ENCODE measurements at regions not wholly inside any gene's neighbourhood (a gene's known extent, or its start where the extent isn't known, plus 50 kb on each side); places are given as distances from the start of the nearest gene placed in this dataset.

DNA sequence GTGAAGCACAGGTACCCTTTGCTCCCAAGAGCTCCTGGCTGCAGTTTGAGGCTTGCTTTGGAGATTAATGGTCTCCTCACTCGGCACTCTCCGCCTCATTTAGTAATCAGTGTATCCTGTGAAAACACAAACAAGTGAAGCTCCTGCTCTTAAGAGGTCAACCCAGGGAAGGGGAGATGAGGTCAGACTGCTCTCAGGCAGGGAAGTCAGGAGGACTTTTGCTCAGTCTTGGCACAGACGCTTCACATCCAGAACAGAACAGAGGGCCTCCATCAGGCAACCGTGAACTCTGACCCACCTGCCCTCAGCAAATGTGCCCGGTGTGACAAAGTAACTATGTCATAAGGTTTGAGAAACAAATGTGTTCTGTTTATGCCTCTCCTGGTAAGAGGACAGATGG lies 428.8 kb upstream of the JARID2 start:
- H3K9me3 ChIP-seq (ENCODE audit: control insufficient read depth, insufficient read depth, low read length): no peaks in the 10 kb centered on the region
- H3K36me3 ChIP-seq (ENCODE audit: control insufficient read depth, insufficient read depth, low read length): no peaks in the 10 kb centered on the region
- no peak overlapping the region for H3K4me3 ChIP-seq (ENCODE audit: low read depth, low read length)
- peaks cover 4% of the 10 kb centered on the region for H3K27me3 ChIP-seq (ENCODE audit: control insufficient read depth, insufficient read depth, low read length)
- no peak for DNase-seq (ENCODE audit: low read depth in 4 of 6, low spot score in 6 of 6)
- H3K4me1 ChIP-seq (ENCODE audit: control insufficient read depth, insufficient read depth, low read length): peaks cover 21% of the 10 kb centered on the region
- 80% methylated on average over 3 of the region's 5 CpGs for WGBS (ENCODE audit: insufficient coverage)
- H3K27ac ChIP-seq (ENCODE audit: low read depth, low read length): no peak overlapping the region

DNA sequence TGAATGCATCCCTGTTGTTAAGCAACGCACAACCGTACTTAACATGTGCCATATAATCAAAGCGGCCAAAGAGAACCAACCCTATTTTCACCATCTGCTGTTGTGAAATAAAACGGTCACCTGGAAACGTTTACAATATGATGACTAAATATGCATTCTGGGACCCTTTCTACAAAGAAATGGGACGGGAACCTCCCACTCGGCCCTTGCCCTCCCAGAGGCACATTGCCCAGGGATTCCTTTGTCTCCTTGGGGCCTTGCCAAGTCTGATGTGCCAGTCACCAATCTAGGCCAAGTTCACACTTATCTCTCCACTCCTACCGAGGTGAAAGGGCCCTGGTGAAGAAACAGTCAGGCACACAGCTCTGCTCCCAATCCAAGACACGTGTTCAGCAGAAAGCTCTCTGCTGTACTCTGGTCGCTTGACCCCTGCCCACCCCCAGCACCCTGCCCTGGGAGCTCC lies 427.4 kb upstream of the JARID2 start:
- Histone ChIP-seq H3K36me3 (ENCODE audit: control insufficient read depth, insufficient read depth, low read length) (no peaks in the 10 kb centered on the region), H3K27ac (ENCODE audit: low read depth, low read length) (no peak overlapping the region), H3K27me3 (ENCODE audit: control insufficient read depth, insufficient read depth, low read length) (peaks cover 4% of the 10 kb centered on the region), H3K4me3 (ENCODE audit: low read depth, low read length) (no peak overlapping the region), H3K4me1 (ENCODE audit: control insufficient read depth, insufficient read depth, low read length) (peaks cover 26% of the 10 kb centered on the region), H3K9me3 (ENCODE audit: control insufficient read depth, insufficient read depth, low read length) (no peaks in the 10 kb centered on the region)
- 63% methylated on average over 10 of the region's 10 CpGs for WGBS (ENCODE audit: insufficient coverage)
- DNase-seq (ENCODE audit: low read depth in 4 of 6, low spot score in 6 of 6): no peak

DNA sequence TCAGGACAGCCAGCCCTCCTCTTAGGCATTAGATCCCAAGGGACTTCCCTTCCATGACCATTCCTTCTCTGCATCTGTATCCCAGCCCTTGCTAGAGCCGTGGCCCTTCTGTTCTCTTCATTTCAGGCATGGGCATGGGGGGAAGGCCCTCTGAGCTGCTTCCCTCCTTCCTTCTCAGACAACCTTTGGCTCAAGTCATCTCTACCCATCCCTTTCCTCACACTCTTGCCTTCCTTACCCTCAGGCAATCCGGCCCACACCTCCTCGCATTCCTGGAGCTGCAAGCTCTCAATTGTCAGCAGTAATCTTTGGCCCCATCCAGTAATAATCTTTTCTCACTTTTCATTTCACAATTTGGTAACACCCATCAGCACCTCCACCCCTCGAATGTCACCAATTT lies 426.9 kb upstream of the JARID2 start:
- Histone ChIP-seq H3K36me3 (ENCODE audit: control insufficient read depth, insufficient read depth, low read length) (no peaks in the 10 kb centered on the region), H3K4me3 (ENCODE audit: low read depth, low read length) (no peak overlapping the region), H3K9me3 (ENCODE audit: control insufficient read depth, insufficient read depth, low read length) (no peaks in the 10 kb centered on the region), H3K27me3 (ENCODE audit: control insufficient read depth, insufficient read depth, low read length) (no peaks in the 10 kb centered on the region), H3K4me1 (ENCODE audit: control insufficient read depth, insufficient read depth, low read length) (peaks cover 31% of the 10 kb centered on the region), H3K27ac (ENCODE audit: low read depth, low read length) (no peak overlapping the region)
- 94% methylated on average over 4 of the region's 4 CpGs for WGBS (ENCODE audit: insufficient coverage)
- no peak for DNase-seq (ENCODE audit: low read depth in 4 of 6, low spot score in 6 of 6)

DNA sequence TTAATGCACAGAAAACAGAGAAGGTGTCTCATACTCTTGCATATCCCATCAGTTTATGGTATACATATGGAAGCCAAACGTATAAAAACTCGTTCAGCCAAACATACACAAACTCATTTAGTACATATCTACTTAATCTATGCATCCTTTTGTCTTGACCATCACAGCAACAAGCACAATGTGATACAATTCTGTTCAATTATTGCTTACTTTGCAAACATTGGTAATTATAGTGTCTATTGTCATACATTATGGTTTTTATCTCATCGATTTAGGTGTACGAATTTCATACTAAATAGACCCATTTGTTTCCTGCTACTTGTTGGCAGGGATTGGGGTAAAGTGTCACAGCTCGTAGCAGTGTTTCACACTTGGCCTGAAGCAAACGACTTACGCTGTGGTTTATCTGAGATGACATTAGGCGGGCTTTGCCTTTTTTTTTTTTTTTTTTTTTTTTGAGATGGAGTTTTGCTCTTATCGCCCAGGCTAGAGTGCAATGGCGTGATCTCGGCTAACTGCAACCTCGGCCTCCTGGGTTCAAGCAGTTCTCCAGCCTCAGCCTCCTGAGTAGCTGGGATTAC lies 425.9 kb upstream of the JARID2 start:
- no CpG with 5 or more reads among the region's 12 CpGs for whole genome bisulfite sequencing (ENCODE audit: insufficient coverage)
- Histone ChIP-seq H3K36me3 (ENCODE audit: control insufficient read depth, insufficient read depth, low read length) (no peaks in the 10 kb centered on the region), H3K4me3 (ENCODE audit: low read depth, low read length) (no peak overlapping the region), H3K9me3 (ENCODE audit: control insufficient read depth, insufficient read depth, low read length) (no peaks in the 10 kb centered on the region), H3K27ac (ENCODE audit: low read depth, low read length) (no peak overlapping the region), H3K4me1 (ENCODE audit: control insufficient read depth, insufficient read depth, low read length) (peaks cover 33% of the 10 kb centered on the region), H3K27me3 (ENCODE audit: control insufficient read depth, insufficient read depth, low read length) (no peaks in the 10 kb centered on the region)
- no peak for DNase-seq (ENCODE audit: low read depth in 4 of 6, low spot score in 6 of 6)

DNA sequence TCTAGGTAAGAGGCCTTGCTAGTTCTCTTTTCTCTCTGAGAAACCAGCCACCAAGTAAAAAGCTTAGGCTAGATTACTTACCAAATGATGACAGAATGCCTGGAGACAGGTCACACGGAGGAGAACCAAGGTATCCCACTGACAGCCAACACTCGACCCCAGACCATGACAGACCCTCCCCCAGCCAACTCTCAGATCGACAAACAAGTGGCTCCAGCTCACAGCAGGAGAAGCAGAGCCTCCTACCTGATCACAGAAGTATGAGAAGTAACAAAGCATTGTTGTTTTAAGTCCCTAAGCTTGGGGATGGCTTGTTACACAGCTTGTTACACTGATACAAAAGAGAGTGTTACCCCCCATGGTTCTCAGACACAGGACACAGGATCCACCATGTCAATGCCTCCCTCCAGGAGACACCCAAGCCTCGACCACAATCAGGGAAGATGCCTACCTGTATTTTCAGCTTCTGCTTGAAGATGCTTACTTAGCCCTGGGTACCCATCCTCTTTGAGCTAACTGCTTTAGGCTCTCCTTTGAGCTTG lies 423.8 kb upstream of the JARID2 start:
- H3K4me3 ChIP-seq (ENCODE audit: low read depth, low read length): no peak overlapping the region
- no peaks in the 10 kb centered on the region for H3K27me3 ChIP-seq (ENCODE audit: control insufficient read depth, insufficient read depth, low read length)
- peaks cover 31% of the 10 kb centered on the region for H3K4me1 ChIP-seq (ENCODE audit: control insufficient read depth, insufficient read depth, low read length)
- H3K9me3 ChIP-seq (ENCODE audit: control insufficient read depth, insufficient read depth, low read length): no peaks in the 10 kb centered on the region
- no peaks in the 10 kb centered on the region for H3K36me3 ChIP-seq (ENCODE audit: control insufficient read depth, insufficient read depth, low read length)
- WGBS (ENCODE audit: insufficient coverage): 40% methylated on average over 1 of the region's 4 CpGs
- H3K27ac ChIP-seq (ENCODE audit: low read depth, low read length): no peak overlapping the region
- no peak for DNase-seq (ENCODE audit: low read depth in 4 of 6, low spot score in 6 of 6)

DNA sequence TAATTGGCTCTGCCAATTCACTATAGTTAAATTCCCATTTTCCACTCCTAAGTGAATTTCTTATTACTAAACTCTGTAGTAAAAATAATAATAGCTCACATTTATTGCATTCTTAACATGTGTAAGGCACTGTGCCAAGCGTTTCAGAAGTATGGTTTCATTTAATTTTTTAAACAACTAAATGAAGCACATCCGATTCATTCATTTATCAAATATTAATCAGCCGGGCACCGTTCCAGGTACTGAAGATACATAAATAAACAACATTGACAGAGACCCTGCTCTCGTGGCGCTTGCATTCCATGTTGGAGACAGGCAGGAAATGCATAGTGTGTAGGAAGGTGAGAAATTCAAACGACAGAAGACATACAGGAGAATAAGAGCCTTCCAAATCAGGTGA lies 423.2 kb upstream of the JARID2 start:
- no peak overlapping the region for H3K27ac ChIP-seq (ENCODE audit: low read depth, low read length)
- 88% methylated on average over 1 of the region's 7 CpGs for WGBS (ENCODE audit: insufficient coverage)
- H3K4me1 ChIP-seq (ENCODE audit: control insufficient read depth, insufficient read depth, low read length): peaks cover 25% of the 10 kb centered on the region
- H3K27me3 ChIP-seq (ENCODE audit: control insufficient read depth, insufficient read depth, low read length): no peaks in the 10 kb centered on the region
- no peak overlapping the region for H3K4me3 ChIP-seq (ENCODE audit: low read depth, low read length)
- peak in 1 of 6 donors; percentile 86 for DNase-seq (ENCODE audit: low read depth in 4 of 6, low spot score in 6 of 6)
- no peaks in the 10 kb centered on the region for H3K9me3 ChIP-seq (ENCODE audit: control insufficient read depth, insufficient read depth, low read length)
- H3K36me3 ChIP-seq (ENCODE audit: control insufficient read depth, insufficient read depth, low read length): no peaks in the 10 kb centered on the region

DNA sequence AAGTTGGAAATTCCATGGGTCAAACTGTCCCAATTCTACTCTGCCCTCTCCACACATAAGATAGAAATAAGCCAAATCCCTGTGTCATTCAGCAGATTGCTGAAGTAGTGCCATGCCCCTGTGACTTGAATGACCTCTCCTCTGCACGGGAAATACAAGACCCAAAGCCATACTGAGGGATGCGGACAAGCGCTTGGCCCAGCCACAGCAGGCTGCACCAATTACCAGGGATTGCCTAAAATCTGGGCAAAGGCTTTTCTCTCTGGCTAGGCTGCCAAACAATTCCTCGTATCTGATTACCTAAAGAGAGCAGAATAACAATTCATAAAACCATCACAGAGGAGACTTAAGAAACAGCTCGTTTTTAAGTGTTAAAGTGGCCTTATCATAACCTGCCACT lies 421.8 kb upstream of the JARID2 start:
- H3K27me3 ChIP-seq (ENCODE audit: control insufficient read depth, insufficient read depth, low read length): no peaks in the 10 kb centered on the region
- no peaks in the 10 kb centered on the region for H3K36me3 ChIP-seq (ENCODE audit: control insufficient read depth, insufficient read depth, low read length)
- H3K4me3 ChIP-seq (ENCODE audit: low read depth, low read length): no peak overlapping the region
- 46% methylated on average over 3 of the region's 5 CpGs for WGBS (ENCODE audit: insufficient coverage)
- H3K4me1 ChIP-seq (ENCODE audit: control insufficient read depth, insufficient read depth, low read length): peaks cover 17% of the 10 kb centered on the region
- H3K9me3 ChIP-seq (ENCODE audit: control insufficient read depth, insufficient read depth, low read length): no peaks in the 10 kb centered on the region
- DNase-seq (ENCODE audit: low read depth in 4 of 6, low spot score in 6 of 6): peak in 1 of 6 donors; percentile 58
- peak overlapping the region; percentile 0 for H3K27ac ChIP-seq (ENCODE audit: low read depth, low read length)

DNA sequence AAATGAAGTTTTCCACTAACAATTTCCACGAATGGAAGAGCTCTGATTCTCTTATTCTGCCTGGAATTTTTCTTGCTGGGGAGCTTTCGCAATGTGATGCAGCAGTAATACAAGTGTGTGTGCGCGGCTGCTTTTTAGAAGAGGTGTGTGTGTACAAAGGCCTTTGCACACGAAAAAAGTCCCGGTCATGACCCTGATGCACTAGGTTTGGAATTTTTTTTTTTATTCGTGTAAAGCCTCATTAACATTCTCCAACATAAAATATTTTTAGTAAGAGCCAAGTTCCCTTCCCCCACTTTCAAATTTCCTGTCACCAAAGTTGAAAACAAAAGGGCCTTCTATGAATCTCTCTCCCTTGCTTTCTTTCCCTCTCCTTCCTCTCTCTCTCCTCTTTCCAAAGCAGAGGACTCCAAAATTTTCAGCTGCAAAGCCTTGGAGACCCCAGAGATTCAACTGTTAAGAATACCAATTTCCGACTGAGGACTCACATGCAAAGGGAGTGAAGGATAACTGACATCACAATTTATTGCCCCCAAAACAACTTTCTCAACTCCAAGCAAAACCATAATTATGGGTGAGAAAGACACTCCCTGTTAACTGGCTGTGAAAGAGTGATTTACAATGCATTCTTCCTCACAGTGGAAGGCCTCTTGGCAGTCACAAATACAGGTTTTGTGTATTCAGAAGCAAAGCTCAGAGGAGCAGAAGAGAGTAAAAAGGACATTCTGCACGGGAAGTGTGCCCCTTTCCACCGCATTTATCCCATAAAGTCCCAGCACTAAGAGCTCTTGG lies 421.2 kb upstream of the JARID2 start:
- 36% methylated on average over 8 of the region's 10 CpGs for WGBS (ENCODE audit: insufficient coverage)
- H3K27me3 ChIP-seq (ENCODE audit: control insufficient read depth, insufficient read depth, low read length): no peaks in the 10 kb centered on the region
- no peak overlapping the region for H3K4me3 ChIP-seq (ENCODE audit: low read depth, low read length)
- H3K27ac ChIP-seq (ENCODE audit: low read depth, low read length): peak overlapping the region; percentile 0
- no peaks in the 10 kb centered on the region for H3K36me3 ChIP-seq (ENCODE audit: control insufficient read depth, insufficient read depth, low read length)
- peaks cover 17% of the 10 kb centered on the region for H3K4me1 ChIP-seq (ENCODE audit: control insufficient read depth, insufficient read depth, low read length)
- peak in 4 of 6 donors; percentile 32 to 82 (median 72) for DNase-seq (ENCODE audit: low read depth in 4 of 6, low spot score in 6 of 6)
- no peaks in the 10 kb centered on the region for H3K9me3 ChIP-seq (ENCODE audit: control insufficient read depth, insufficient read depth, low read length)

DNA sequence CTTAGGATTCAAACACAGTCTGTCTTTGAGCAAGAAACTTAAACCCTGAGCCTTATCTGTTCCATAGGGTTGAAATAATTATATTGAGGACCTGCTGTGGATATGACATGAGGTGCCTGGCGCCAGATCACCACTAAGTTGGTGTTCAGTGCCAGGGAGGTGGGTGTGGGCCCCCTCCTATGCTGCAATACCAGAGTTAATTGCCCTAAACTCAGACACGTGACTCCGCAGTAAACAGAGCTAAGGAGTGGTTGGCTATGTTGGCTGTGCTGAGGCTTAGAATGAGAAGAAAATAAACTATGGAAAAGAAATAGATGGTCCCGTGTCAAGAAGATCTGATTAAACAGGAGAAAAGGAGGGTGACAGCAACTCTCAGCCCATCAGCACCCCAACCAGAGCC lies 419.4 kb upstream of the JARID2 start:
- 100% methylated on average over 2 of the region's 4 CpGs for WGBS (ENCODE audit: insufficient coverage)
- Histone ChIP-seq H3K27ac (ENCODE audit: low read depth, low read length) (no peak overlapping the region), H3K4me3 (ENCODE audit: low read depth, low read length) (no peak overlapping the region), H3K36me3 (ENCODE audit: control insufficient read depth, insufficient read depth, low read length) (no peaks in the 10 kb centered on the region), H3K9me3 (ENCODE audit: control insufficient read depth, insufficient read depth, low read length) (no peaks in the 10 kb centered on the region), H3K27me3 (ENCODE audit: control insufficient read depth, insufficient read depth, low read length) (no peaks in the 10 kb centered on the region), H3K4me1 (ENCODE audit: control insufficient read depth, insufficient read depth, low read length) (peaks cover 21% of the 10 kb centered on the region)
- no peak for DNase-seq (ENCODE audit: low read depth in 4 of 6, low spot score in 6 of 6)

DNA sequence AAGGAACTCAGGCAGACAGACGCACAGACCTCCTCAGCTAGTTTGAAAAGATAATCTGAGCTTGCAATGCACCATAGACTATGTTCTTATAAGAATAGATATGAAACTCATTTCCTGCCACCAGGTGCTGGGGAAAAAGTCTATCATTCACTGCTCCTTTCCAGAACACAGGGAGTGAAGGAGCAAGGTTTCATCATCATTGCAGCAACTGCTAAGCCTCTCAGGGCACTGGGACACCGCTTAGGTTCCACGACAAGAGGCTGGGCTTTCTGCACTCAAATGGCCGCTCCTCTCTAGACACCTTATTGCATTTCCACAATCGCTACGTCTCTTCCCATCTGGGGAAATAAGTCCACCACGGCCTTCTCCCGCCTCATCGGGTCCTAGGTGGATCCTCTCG lies 418.5 kb upstream of the JARID2 start:
- no peaks in the 10 kb centered on the region for H3K36me3 ChIP-seq (ENCODE audit: control insufficient read depth, insufficient read depth, low read length)
- no peak overlapping the region for H3K4me3 ChIP-seq (ENCODE audit: low read depth, low read length)
- no peak overlapping the region for H3K27ac ChIP-seq (ENCODE audit: low read depth, low read length)
- no peak for DNase-seq (ENCODE audit: low read depth in 4 of 6, low spot score in 6 of 6)
- peaks cover 21% of the 10 kb centered on the region for H3K4me1 ChIP-seq (ENCODE audit: control insufficient read depth, insufficient read depth, low read length)
- 91% methylated on average over 9 of the region's 10 CpGs for WGBS (ENCODE audit: insufficient coverage)
- no peaks in the 10 kb centered on the region for H3K27me3 ChIP-seq (ENCODE audit: control insufficient read depth, insufficient read depth, low read length)
- no peaks in the 10 kb centered on the region for H3K9me3 ChIP-seq (ENCODE audit: control insufficient read depth, insufficient read depth, low read length)
